Common myeloid progenitor, CD34-positive (primary cell): ENCODE measurements at regions not wholly inside any gene's neighbourhood (a gene's known extent, or its start where the extent isn't known, plus 50 kb on each side); places are given as distances from the start of the nearest gene placed in this dataset.

Experiments used
- CTCF ChIA-PET: fragments of 350-600 bp; sonication (Branson Sonifier 250); formaldehyde crosslinking; loops from one replicate; lab custom pipeline; 2021; ENCODE audit warnings: antibody characterized with exemption; lab: Charles Lee
- POLR2A ChIA-PET: fragments of 350-600 bp; sonication (Branson Sonifier 250); formaldehyde crosslinking; loops from one replicate; lab custom pipeline; 2021; ENCODE audit warnings: antibody characterized with exemption; lab: Charles Lee
- DNase-seq, 3 donors: peaks; one replicate each; pipeline versions ENCODE4 v3.0.0 to v3.0.0-alpha.2; 2013
- H3K27ac ChIP-seq, 2 experiments: 1 replicate in 1 of 2; 2 replicates in 1 of 2; pipeline ENCODE4 v1.7.0; 2013; ENCODE audit warnings: inconsistent platforms in 2 of 2, low read length in 2 of 2, mild to moderate bottlenecking in 2 of 2, low read depth in 1 of 2, moderate library complexity in 1 of 2; ENCODE audit not compliant: severe bottlenecking in 2 of 2, insufficient read depth in 1 of 2, poor library complexity in 1 of 2
- H3K27me3 ChIP-seq, 5 experiments: replicated peaks in 2 of 5; 1 replicate in 3 of 5; 2 replicates in 2 of 5; pipeline versions ENCODE4 v1.6.1 to v1.7.0; 2013; ENCODE audit warnings: low read length in 4 of 5, mild to moderate bottlenecking in 2 of 5, moderate library complexity in 2 of 5, inconsistent platforms in 1 of 5; ENCODE audit not compliant: insufficient read depth in 5 of 5, control insufficient read depth in 4 of 5
- H3K36me3 ChIP-seq, 4 experiments: 1 replicate in 2 of 4; 2 replicates in 2 of 4; pipeline versions ENCODE4 v1.6.1 to v1.7.0; 2013; ENCODE audit warnings: low read length in 3 of 4, control low read depth in 1 of 4, mild to moderate bottlenecking in 1 of 4; ENCODE audit not compliant: control insufficient read depth in 4 of 4, insufficient read depth in 4 of 4
- H3K4me1 ChIP-seq, 4 experiments: 1 replicate in 3 of 4; 2 replicates in 1 of 4; pipeline versions ENCODE4 v1.6.1 to v1.7.1; 2013; ENCODE audit warnings: low read length in 3 of 4, mild to moderate bottlenecking in 3 of 4, control low read depth in 1 of 4, inconsistent platforms in 1 of 4, moderate library complexity in 1 of 4; ENCODE audit not compliant: control insufficient read depth in 4 of 4, insufficient read depth in 4 of 4; ENCODE audit errors: control extremely low read depth in 1 of 4
- H3K4me3 ChIP-seq, 7 experiments: 1 replicate in 4 of 7; 2 replicates in 3 of 7; pipeline versions ENCODE4 v1.5.1 to v1.7.0; 2013; ENCODE audit warnings: mild to moderate bottlenecking in 7 of 7, low read length in 6 of 7, moderate library complexity in 6 of 7, inconsistent platforms in 2 of 7, low read depth in 2 of 7, control low read depth in 1 of 7; ENCODE audit not compliant: insufficient read depth in 4 of 7, control insufficient read depth in 1 of 7; ENCODE audit errors: extremely low read depth in 1 of 7
- H3K9me3 ChIP-seq, 5 experiments: 1 replicate in 4 of 5; 2 replicates in 1 of 5; pipeline versions ENCODE4 v1.6.1 to v1.7.1; 2013; ENCODE audit warnings: low read length in 4 of 5, mild to moderate bottlenecking in 2 of 5, inconsistent platforms in 1 of 5, low read depth in 1 of 5, moderate library complexity in 1 of 5; ENCODE audit not compliant: control insufficient read depth in 4 of 5, insufficient read depth in 2 of 5; ENCODE audit errors: control extremely low read depth in 1 of 5
- WGBS: methylation state at CpG from one replicate; pipeline ENCODE4 v1.1.5; 2013; ENCODE audit not compliant: insufficient coverage; 5-methylcytosine and 5-hydroxymethylcytosine counted together

GRCh38 chr6:23562554-23562953 lies 563.5 kb upstream of the NRSN1 start:
- Histone ChIP-seq H3K4me3 (no peak overlapping the region), H3K9me3 (peaks cover 0 to 10% (median 0%) of the 10 kb centered on the region in 5 experiments), H3K27me3 (no peaks in the 10 kb centered on the region), H3K27ac (no peak overlapping the region), H3K4me1 (no peaks in the 10 kb centered on the region), H3K36me3 (no peaks in the 10 kb centered on the region)
- ChIA-PET CTCF (no interaction called here), POLR2A (no interaction called here)
- WGBS = 73% methylated on average over 2 of the region's 3 CpGs
- DNase-seq = no peak

DNA sequence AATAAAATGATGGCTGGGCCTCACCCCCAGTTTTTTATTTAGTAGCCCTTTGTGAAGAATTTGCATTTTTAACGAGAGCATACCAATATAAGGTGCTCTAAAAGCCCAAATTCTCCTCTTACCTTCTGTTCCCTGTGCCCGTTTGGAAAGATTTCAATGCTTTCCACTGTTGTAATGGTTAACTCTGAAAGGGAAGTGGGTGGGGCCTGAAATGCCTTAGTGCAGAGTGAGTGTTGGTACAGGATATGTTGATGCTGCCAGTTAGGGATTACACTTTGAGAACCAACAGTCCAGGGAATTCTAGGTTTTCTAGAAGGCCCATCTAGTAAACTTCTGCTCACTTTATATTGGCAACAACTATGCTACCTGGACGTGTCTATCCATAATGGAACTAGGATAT lies 562.7 kb upstream of the NRSN1 start:
- Histone ChIP-seq H3K4me3 (no peak overlapping the region), H3K4me1 (no peaks in the 10 kb centered on the region), H3K27ac (no peak overlapping the region), H3K27me3 (no peaks in the 10 kb centered on the region), H3K36me3 (no peaks in the 10 kb centered on the region), H3K9me3 (peaks cover 0 to 10% (median 0%) of the 10 kb centered on the region in 5 experiments)
- no peak for DNase-seq
- ChIA-PET CTCF (no interaction called here), POLR2A (no interaction called here)
- WGBS = no CpG with 5 or more reads among the region's 3 CpGs

- no peaks in the 10 kb centered on the region for H3K4me1 ChIP-seq
- H3K27ac ChIP-seq = no peak overlapping the region
- no peaks in the 10 kb centered on the region for H3K36me3 ChIP-seq
- ChIA-PET CTCF (no interaction called here), POLR2A (no interaction called here)
- no peak for DNase-seq
- H3K27me3 ChIP-seq = no peaks in the 10 kb centered on the region
- WGBS = 89% methylated on average over 4 of the region's 4 CpGs
- H3K4me3 ChIP-seq = no peak overlapping the region
- H3K9me3 ChIP-seq = peaks cover 0 to 15% (median 0%) of the 10 kb centered on the region in 5 experiments
These were observed 559.6 kb upstream of the NRSN1 start for GRCh38 chr6:23566418-23566817.

DNA sequence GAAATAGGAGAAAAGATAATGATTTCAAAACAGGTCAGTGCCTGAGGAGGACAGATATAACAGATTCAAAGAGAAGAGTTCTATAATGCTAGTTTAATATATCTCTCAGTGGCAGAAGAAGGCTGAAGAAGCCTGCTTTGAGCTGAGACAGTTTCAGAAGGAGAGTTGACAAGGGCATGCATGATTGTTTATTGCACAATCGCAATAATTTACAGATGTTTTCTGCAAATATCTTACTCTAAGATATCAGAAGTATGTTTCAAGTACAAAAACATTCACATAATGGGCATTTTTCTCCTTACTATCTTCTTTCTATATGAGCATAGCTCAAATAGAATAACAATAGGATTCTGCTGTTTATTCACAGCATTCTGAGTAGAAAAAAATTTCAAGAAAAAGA lies 557.7 kb upstream of the NRSN1 start:
- CTCF ChIA-PET = no interaction called here

DNA sequence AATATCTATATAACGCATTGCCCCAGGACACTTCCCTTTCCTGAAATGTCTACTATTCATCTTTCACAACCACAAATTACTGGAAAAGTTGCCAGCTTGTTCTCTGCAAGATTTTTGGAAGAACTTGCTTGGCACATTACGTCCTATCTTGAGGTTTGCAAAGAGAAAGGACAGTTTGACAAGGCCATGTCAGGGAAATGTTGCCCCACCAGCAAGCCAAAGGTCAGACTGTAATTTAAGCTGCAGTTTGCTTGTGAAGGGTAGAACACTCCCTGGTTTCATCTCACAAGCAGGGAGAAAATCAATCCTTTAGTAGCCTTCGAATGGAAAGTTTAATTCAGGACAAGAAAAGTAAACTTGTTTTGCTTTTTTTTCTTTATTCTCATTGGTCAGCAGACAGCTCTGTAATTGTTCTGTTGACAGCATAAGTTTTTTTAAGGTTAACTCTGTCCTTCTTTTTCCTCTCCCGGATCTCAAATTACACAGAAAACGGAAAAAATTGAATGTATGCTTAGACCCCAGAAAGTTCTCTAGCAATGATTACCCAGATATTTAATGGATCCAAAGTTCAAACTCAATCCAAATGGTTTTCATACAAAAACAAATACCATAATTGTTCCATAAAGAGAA lies 541.8 kb upstream of the NRSN1 start:
- peaks cover 0 to 2% (median 0%) of the 10 kb centered on the region in 5 experiments for H3K9me3 ChIP-seq
- DNase-seq = no peak
- H3K27me3 ChIP-seq = no peaks in the 10 kb centered on the region
- ChIA-PET CTCF (no interaction called here), POLR2A (no interaction called here)
- no peak overlapping the region for H3K4me3 ChIP-seq
- WGBS = 38% methylated on average over 3 of the region's 5 CpGs
- H3K36me3 ChIP-seq = no peaks in the 10 kb centered on the region
- no peaks in the 10 kb centered on the region for H3K4me1 ChIP-seq
- no peak overlapping the region for H3K27ac ChIP-seq

More for the DNA sequence above, 557.7 kb upstream of the NRSN1 start:
- H3K4me3 ChIP-seq = no peak overlapping the region
- no peaks in the 10 kb centered on the region for H3K36me3 ChIP-seq
- POLR2A ChIA-PET = no interaction called here
- DNase-seq = no peak
- no peaks in the 10 kb centered on the region for H3K27me3 ChIP-seq
- H3K4me1 ChIP-seq = no peaks in the 10 kb centered on the region
- no CpG with 5 or more reads among the region's 1 CpG for WGBS
- H3K9me3 ChIP-seq = peaks cover 0 to 5% (median 0%) of the 10 kb centered on the region in 5 experiments
- H3K27ac ChIP-seq = no peak overlapping the region

DNA sequence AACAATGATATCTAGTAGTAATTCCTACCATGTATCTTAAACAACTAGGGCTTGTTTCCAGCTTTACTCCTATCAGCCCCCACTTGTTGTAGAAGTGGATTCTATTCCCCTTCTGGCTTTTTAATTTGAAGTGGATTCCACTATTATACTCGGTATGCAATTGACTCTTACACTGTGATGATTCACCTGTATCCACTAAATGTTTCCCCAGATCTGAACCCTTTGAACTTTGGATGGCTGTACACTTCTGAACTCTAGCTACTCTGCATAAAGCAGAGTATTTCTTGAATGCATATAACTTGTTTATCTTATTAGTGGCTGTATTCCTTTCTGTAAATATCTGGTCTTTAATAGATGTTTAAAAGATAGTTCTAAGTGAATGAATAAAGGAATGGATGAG lies 538.4 kb upstream of the NRSN1 start:
- WGBS = no CpG with 5 or more reads among the region's 1 CpG
- Histone ChIP-seq H3K27me3 (no peaks in the 10 kb centered on the region), H3K4me3 (no peak overlapping the region), H3K4me1 (no peaks in the 10 kb centered on the region), H3K36me3 (no peaks in the 10 kb centered on the region), H3K27ac (no peak overlapping the region), H3K9me3 (peaks cover 0 to 2% (median 0%) of the 10 kb centered on the region in 5 experiments)
- DNase-seq = no peak
- ChIA-PET POLR2A (no interaction called here), CTCF (no interaction called here)

DNA sequence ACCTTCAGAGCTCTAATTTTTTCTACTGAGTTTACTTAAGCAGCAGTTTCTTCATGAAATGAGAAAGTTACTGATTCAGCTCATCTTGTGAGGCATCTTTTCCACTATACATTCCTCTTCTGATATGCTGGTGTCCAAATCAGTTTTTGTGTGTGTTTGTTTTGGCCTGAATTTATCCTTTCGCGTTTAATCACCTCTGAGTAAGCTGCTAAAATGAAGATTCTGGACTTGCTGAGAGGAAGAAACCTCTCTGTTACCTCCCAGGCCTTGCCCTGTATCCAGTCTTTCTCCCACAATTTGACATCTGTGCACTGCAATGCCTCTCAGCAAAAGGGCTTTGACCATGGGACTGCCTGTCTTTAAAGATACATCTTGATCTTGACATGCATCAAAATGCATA lies 536.2 kb upstream of the NRSN1 start:
- Histone ChIP-seq H3K4me1 (no peaks in the 10 kb centered on the region), H3K27me3 (no peaks in the 10 kb centered on the region), H3K4me3 (no peak overlapping the region), H3K9me3 (peaks cover 0 to 2% (median 0%) of the 10 kb centered on the region in 5 experiments), H3K27ac (no peak overlapping the region), H3K36me3 (no peaks in the 10 kb centered on the region)
- ChIA-PET CTCF (no interaction called here), POLR2A (no interaction called here)
- DNase-seq = no peak
- no CpG with 5 or more reads among the region's 2 CpGs for WGBS
